ENCODE measurements at regions not wholly inside any gene's neighbourhood (a gene's known extent, or its start where the extent isn't known, plus 50 kb on each side); places are given as distances from the start of the nearest gene placed in this dataset.

GRCh38 chr1:185645162-185645640 is 89.0 kb upstream of the HMCN1 start:
- no peak for DNase-seq

DNA sequence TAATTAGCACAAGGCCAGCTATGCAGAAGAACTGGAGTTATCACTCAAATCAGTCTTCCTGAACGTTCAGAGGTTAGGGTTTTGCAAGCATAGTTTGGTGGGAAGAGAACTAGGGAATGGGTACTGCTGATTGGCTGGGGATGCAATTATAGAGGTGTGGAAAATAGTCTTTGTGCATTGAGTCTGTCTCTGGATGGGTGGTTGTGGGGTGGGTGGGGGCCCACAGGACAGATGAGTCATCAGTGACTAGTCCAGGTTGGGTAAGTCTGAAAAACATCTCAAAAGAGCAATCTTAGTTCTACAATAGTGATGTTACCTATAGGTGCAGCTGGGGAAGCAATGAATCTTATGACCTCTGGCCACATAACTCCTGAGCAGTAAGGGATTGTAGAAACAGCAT is 89.7 kb upstream of the HMCN1 start:
- DNase-seq: no peak

- no peak for DNase-seq
Observed at GRCh38 chr1:185636848-185637247, 97.3 kb upstream of the HMCN1 start.

DNA sequence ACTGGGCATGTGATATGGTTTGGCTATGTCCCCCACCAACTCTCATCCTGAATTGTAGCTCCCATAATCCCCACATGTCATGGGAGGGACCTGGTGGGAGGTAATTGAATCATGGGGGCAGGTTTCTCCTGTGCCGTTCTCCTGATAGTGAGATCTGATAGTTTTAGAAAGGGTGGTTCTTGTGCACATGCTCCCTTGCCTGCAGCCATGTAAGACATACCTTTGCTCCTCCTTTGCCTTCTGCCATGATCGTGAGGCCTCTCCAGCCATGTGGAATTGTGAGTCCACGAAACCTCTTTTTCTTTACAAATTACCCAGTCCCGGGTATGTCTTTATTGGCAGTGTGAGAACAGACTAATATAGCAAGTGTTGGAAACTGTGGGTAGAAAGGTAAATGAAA is 99.5 kb upstream of the HMCN1 start:
- DNase-seq: no peak

- no peak for DNase-seq
Observed at GRCh38 chr1:185632659-185633423, 101.3 kb upstream of the HMCN1 start.

- no peak for DNase-seq
Observed at GRCh38 chr1:185631843-185632242, 102.3 kb upstream of the HMCN1 start.

- no peak for DNase-seq
Observed at GRCh38 chr1:185627761-185628501, 106.3 kb upstream of the HMCN1 start.

DNA sequence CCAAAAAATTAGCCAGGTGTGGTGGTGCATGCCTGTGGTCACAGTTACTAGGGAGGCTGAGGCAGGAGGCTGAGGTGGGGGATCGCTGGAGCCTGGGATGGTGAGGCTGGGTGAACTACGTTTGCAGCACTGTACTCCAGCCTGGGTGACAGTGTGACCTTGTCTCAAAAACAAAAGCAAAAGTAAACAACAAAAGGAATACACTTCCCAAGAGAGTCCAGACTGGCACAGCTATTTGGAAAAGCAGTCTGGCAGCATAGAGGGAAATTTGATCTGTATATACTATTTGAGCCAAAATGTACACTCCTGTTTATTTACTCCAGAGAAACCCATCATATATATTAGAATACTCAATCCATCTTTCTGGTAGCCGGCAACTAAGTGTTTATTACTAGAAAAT is 107.0 kb upstream of the HMCN1 start:
- DNase-seq: no peak

- DNase-seq: no peak
Observed at GRCh38 chr1:185626344-185626743, 107.8 kb upstream of the HMCN1 start.

GRCh38 chr1:185610954-185611353 is 123.2 kb upstream of the HMCN1 start:
- DNase-seq: no peak

DNA sequence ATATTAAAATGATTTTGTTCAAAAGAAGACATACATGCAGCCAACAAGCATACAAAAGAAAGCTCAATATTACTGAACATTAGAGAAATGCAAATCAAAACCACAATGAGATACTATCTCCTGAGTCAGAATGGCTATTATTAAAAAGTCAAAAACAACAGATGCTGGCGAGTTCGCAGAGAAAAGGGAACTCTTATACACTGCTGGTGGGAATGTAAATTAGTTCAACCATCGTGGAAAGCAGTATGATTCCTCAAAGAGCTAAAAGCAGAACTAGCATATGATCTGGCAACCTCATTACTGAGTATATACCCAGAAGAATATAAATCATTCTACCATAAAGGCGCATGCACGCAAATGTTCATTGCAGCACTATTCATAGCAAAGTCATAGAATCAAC is 126.0 kb upstream of the HMCN1 start:
- no peak for DNase-seq

DNA sequence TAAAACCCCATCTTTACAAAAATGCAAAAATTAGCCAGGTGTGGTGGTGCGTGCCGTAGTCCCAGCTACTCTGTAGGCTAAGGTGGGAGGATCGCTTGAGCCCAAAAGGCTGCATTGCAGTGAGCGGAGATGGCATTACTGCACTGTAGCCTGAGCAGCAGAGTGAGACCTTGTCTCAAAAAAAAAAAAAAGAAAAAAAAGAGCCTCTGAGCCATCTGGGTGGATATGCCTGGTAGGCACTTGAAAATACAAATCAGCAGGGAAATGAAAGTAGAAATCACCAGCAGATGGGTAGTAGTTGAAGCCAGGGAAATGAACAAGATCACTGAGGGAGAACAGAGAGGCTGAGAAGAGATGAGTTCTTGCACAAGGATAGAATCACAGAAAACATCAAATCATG is 131.0 kb upstream of the HMCN1 start:
- no peak for DNase-seq

- no peak for DNase-seq
Observed at GRCh38 chr1:185601189-185601588, 133.0 kb upstream of the HMCN1 start.

DNA sequence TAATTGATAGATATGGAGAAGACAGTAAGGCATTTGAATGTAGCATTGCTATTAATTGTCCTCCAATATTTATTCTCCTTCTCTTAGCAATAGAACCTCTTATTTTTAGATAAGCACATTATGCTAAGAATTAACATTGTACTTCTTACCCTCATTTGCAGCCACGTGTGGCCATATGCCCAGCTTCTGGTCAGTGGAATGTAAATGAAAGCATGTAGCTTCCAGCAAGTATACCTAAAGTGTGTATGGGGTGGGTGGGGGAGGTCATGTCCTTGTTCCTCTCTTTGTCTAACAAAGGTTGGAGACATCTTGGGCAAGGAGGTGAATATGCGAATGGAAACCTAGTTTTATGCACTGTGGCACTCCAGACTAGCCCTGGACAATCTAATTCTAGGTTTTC is 133.6 kb upstream of the HMCN1 start:
- no peak for DNase-seq

GRCh38 chr1:185598332-185598731 is 135.9 kb upstream of the HMCN1 start:
- no peak for DNase-seq

- peak; percentile 26 for DNase-seq
Observed at GRCh38 chr1:185595835-185596667, 138.1 kb upstream of the HMCN1 start.

DNA sequence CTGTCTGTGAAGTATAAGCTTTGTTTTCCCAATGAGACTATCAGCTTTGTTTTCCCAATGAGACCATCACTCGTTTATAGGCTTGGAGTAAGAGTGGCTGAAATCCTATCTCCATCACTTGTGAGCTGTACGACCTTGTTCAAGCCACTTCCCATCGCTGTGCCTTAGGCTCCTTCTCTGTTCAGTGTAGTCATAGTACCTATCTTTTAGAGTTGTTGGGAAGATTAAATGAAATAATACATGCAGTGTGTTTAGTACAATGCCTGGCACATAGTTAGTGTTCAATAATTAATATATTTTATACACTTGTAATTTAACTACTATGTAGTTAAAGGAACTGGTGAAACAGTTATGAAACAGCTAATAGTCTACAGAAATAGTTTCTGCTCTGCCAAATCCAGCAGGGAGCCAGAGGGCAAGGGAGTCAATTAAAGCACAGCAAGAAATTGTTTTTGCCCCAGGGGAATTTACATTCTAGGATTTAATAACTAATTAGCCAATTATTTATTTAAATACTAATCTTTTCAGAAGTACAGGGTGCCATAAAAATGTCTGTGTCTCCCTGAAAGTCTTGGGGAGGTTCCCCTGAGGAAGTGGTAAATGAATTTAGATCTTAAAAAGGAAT is 139.3 kb upstream of the HMCN1 start:
- DNase-seq: no peak

DNA sequence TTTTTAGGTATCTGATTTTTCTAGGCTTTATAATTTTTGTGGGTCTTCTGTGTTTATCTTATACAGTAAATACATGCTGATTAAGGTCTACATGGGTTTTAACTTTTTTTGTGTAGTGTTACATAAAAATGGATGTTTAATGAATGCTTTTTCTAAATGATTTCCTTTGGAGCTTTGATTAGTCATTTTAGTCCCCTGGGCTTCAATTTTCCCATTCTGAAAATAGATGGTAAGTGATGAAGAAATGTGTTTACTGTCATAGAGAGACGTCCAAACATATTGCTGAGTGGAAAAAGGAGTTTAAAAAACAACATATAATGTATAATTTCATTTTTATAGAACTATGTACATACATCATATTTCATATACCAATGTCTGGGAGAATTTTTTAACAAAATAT is 140.9 kb upstream of the HMCN1 start:
- DNase-seq: no peak

DNA sequence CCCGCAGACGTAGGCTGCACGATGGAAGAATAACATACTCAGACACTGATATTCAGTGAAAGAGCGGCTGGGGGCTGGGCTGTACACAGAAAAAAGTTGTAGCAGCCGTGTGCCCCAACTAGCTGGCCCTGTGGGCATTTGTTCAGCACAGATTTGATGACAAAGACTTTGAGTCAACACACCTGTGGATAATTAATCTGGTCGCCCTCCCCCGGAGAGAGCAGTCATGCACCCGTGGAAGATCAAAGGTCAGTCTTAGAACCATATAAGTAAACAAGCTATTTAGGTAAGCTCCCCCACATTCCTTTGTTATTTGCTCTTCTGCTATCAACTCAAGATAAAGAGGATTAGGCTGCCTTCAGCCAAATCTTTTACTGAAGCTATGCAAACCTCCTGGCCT is 148.4 kb upstream of the HMCN1 start:
- no peak for DNase-seq

GRCh38 chr1:185581961-185582725 is 152.0 kb upstream of the HMCN1 start:
- DNase-seq: no peak

DNA sequence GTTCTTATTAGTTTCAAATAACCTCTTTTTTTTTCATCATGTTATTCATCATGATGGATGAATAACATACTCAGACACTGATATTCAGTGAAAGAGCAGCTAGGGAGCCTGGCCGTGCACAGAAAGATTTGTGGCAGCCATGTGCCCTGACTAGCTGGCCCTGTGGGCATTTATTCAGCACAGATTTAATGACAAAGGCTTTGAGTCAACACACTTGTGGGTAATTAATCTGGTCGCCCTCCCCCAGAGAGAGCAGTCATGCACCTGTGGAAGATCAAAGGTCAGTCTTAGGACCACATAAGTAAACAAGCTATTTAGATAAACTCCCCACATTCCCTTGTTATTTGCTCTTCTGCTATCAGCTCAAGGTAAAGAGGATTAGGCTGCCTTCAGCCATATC is 153.2 kb upstream of the HMCN1 start:
- no peak for DNase-seq

DNA sequence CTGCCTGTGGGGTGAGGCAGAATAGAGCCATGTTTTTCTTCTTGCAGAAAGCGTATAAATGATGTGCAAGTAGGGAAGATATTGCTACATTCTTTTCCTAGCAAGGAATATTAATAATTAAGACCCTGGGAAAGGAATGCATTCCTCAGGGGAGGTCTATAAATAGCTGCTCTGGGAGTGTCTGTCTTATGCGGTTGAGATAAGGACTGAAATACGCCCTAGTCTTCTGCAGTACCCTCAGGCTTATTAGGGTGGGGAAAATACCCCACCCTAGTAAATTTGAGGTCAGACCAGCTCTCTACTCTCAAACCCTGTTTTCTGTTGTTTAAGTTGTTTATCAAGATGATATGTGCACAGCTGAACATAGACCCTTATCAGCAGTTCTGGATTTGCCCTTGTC is 155.9 kb upstream of the HMCN1 start:
- no peak for DNase-seq
